Ovary (tissue), 7 donors: ENCODE measurements at regions not wholly inside any gene's neighbourhood (a gene's known extent, or its start where the extent isn't known, plus 50 kb on each side); places are given as distances from the start of the nearest gene placed in this dataset.

ENCODE experiments used
- DNase-seq, 5 donors: peaks; one replicate each; pipeline ENCODE4 v3.0.0-alpha.2; 2019 to 2020
- H3K27ac ChIP-seq, 2 donors: fragments of 200-600 bp; one replicate each; pipeline versions ENCODE4 v1.5.1 to v1.8.0; 2019 to 2022
- H3K27me3 ChIP-seq: fragments of 200-600 bp; one replicate; pipeline ENCODE4 v1.8.0; 2022
- H3K36me3 ChIP-seq: fragments of 200-600 bp; sonication (generic); one replicate; pipeline ENCODE4 v1.5.1; 2019
- H3K4me1 ChIP-seq: one replicate; pipeline ENCODE4 v1.8.1; 2013; ENCODE audit warnings: mild to moderate bottlenecking, moderate library complexity; ENCODE audit not compliant: insufficient read depth
- H3K4me3 ChIP-seq: fragments of 200-600 bp; sonication (generic); one replicate; pipeline ENCODE4 v1.5.1; 2017
- H3K9me3 ChIP-seq, 2 donors: fragments of 200-600 bp in 1 of 2; sonication (generic) in 1 of 2; one replicate each; pipeline versions ENCODE4 v1.5.1 to v1.8.1; 2013 to 2019; ENCODE audit warnings: mild to moderate bottlenecking in 1 of 2, moderate library complexity in 1 of 2
- CTCF ChIP-seq, 3 donors: fragments of 450-650 bp in 2 of 3; fragments of 200-600 bp in 1 of 3; IDR thresholded peaks; one replicate each; pipeline versions ENCODE4 v1.5.1 to v1.8.0; 2016 to 2022; ENCODE audit warnings: antibody characterized with exemption in 3 of 3, mild to moderate bottlenecking in 1 of 3
- EP300 ChIP-seq: sonication (generic); formaldehyde crosslinking; IDR thresholded peaks from one replicate; pipeline ENCODE4 v1.6.1; 2017; ENCODE audit warnings: antibody characterized with exemption
- POLR2A ChIP-seq: fragments of 450-650 bp; IDR thresholded peaks from one replicate; pipeline ENCODE4 v1.6.1; 2017; ENCODE audit warnings: antibody characterized with exemption, mild to moderate bottlenecking, moderate library complexity
- WGBS, 3 donors: extraction: QIAGEN DNeasy Blood & Tissue Kit in 1 of 3; methylation state at CpG; one replicate each; pipeline versions ENCODE4 v1.1.5 to v1.1.7; 2013 to 2017; 5-methylcytosine and 5-hydroxymethylcytosine counted together
- intact Hi-C, 4 donors: fragments of 100-400 bp; cut with DNase I; formaldehyde crosslinking; loops; one replicate each; pipeline versions ENCODE4 v1.11.0 to v1.15.1; 2022 to 2023
- donor health status: DM: no; HTN: no; CAD: no; lungs with moderate emphysema.
- donor health status: DM: no; HTN: no; CAD: no.
- donor health status: Bipolar disorder and iron deficiency.
- donor health status: DM: no; HTN: no; CAD: no.
- donor health status: DM: yes; HTN: yes; CAD: no.

DNA sequence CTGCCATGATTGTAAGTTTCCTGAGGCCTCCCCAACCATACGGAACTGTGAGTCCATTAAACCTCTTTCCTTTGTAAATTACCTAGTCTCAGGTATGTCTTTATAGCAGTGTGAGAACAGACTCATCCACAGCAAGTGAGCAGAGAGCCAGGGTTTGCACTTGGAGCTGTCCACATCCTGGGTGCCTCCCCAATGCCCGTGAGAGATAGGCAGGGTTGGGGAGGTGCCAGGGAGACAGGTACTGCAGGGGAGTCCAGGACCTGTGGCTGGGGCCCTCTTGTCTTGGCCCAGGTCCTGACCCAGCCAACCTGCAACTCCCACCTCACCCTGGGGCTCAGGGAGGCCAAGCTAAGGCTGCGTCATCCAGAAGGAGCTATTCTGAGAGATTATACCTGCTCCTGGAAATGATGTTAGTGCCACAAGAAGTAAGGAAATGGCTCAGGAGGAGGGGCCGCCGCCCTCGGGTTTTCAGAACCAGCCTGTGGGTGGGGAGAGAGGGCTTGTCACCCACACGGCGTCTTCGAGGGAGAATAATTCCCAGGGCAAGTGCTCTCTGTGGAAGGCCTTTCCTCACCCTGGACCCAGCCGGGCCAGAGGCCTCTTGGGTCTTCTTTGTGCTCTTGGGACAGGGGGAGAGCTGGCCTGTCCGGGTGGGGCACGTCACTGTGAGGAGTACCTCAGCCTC is 66.5 kb downstream of the ADRA2C start:
- no peak for DNase-seq
- Histone ChIP-seq H3K27ac (no peak overlapping the region), H3K27me3 (no peaks in the 10 kb centered on the region), H3K9me3 (no peaks in the 10 kb centered on the region), H3K36me3 (no peaks in the 10 kb centered on the region), H3K4me3 (no peak overlapping the region), H3K4me1 (peaks cover 2% of the 10 kb centered on the region)
- 69 to 77% (median 75%) methylated on average over 12 of the region's 12 CpGs for WGBS, 3 donors
- intact Hi-C loops = no loop called here
- no peak for TF ChIP-seq CTCF (IDR thresholded peaks at IDR 0.05)
- TF ChIP-seq EP300 = no peak
- TF ChIP-seq POLR2A = no peak

DNA sequence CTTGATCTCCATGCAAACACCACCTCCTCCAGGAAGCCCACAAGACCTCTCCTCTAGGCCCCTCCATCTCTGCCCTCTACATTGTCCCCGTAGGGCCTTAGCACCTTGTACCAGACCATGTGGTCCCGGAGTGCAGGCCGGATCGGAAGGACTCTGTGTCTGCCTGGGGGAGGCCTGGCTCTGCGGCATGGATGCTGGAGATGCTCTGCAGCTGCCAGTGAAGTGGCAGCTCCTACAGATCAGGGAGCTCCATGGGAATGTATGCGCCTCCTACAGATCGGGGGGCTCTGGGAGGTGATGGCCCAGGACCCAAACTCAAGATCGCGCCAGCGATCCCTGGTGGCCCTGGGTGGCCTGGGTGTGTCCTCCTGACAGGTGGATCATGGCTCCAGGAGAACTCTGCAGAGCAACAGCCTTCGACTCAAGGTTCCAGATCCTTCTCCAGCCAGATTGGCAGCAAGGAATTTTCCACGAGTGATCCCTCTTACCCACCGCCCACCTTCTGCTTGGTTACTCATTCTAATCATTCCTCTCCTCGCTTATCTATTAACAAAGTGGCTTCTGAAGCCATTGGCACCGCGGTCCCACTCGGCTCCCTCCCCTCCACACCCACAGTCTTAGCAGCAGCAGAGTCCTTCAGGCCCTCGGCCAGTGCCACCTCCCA is 67.3 kb downstream of the ADRA2C start:
- no peak for DNase-seq
- Histone ChIP-seq H3K27ac (no peak overlapping the region), H3K9me3 (no peaks in the 10 kb centered on the region), H3K36me3 (no peaks in the 10 kb centered on the region), H3K4me1 (peaks cover 2% of the 10 kb centered on the region), H3K27me3 (no peaks in the 10 kb centered on the region), H3K4me3 (no peak overlapping the region)
- TF ChIP-seq POLR2A (no peak), EP300 (no peak), CTCF (IDR thresholded peaks at IDR 0.05) (no peak)
- intact Hi-C loops = no loop called here
- WGBS, 3 donors = 83 to 86% (median 84%) methylated on average over 18 of the region's 18 CpGs

- H3K27ac ChIP-seq = no peak overlapping the region
- peaks cover 2% of the 10 kb centered on the region for H3K4me1 ChIP-seq
- intact Hi-C loops = no loop called here
- TF ChIP-seq CTCF (IDR thresholded peaks at IDR 0.05) (no peak), POLR2A (no peak), EP300 (no peak)
- H3K27me3 ChIP-seq = no peaks in the 10 kb centered on the region
- WGBS, 3 donors = 21 to 26% (median 26%) methylated on average over 15 of the region's 15 CpGs
- no peak overlapping the region for H3K4me3 ChIP-seq
- no peaks in the 10 kb centered on the region for H3K36me3 ChIP-seq
- H3K9me3 ChIP-seq = no peaks in the 10 kb centered on the region
- no peak for DNase-seq
These were observed 68.0 kb downstream of the ADRA2C start for GRCh38 chr4:3834186-3834662.

DNA sequence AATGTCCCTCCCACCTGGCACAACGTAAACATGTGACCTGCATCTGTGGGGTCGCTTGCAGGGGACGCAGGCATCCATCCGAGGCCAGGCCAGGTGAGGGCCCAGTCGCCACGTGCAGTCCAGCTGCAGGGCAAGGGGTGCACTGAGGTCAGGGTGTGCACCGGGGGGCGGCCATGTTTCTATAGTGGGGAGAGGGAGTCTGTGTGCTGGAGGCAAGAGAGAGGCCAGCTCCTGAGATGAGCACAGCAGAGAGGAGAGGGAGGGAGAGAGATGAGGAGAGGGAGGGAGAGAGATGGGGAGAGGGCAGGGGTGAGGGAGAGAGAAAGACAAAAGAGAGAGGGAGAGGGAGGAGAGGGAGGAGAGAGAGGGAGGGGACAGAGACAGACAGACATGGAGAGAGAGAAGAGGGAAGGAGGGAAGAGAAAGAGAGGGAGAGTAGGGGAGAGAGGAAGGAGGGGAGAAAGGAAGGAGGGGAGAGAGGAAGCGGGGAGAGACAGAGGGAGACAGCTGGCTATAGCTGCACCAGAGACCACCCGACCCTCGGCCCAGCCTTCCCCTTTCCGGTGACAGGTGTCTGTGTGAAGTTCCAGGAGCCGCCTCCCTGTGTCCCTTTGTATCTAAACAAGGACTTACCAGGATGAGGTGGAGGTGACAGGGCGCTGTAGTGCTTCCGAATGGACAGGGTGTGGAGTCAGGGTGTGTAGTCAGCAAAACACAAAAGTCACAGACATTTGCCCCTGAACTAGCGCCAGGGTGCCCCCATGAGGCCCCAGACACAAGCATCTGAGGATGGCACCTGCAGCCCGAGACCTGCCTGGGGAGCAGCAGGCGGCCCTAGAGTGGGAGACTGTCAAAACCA is 68.7 kb downstream of the ADRA2C start:
- Histone ChIP-seq H3K27ac (no peak overlapping the region), H3K27me3 (no peaks in the 10 kb centered on the region), H3K9me3 (no peaks in the 10 kb centered on the region), H3K4me3 (no peak overlapping the region), H3K4me1 (peaks cover 2% of the 10 kb centered on the region), H3K36me3 (no peaks in the 10 kb centered on the region)
- no peak for DNase-seq
- intact Hi-C loops = no loop called here
- TF ChIP-seq POLR2A (no peak), CTCF (IDR thresholded peaks at IDR 0.05) (no peak)
- whole genome bisulfite sequencing, 3 donors = 38 to 44% (median 41%) methylated on average over 18 of the region's 18 CpGs
